ENCODE measurements at regions not wholly inside any gene's neighbourhood (a gene's known extent, or its start where the extent isn't known, plus 50 kb on each side); places are given as distances from the start of the nearest gene placed in this dataset.

DNA sequence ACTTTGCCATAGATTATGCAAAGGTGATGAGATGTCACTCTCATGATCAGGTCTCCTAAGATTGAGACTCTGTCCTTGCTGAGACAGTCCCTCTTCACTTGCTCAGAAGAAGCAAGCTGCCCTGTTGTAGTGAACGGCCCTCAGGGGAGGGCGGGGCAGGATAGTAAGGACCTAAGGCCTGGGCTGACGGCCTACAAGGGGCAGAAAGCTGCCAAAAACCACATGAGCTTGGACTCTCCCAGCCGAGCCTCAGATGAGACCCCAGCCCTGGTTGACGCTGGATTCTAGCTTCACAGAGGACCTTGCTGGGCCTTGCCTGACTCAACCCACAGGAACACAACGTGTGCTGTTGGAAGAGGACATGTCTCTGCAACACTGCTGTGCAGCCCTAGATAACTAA, 1182.5 kb downstream of the TBC1D22A start:
- TF ChIP-seq ZFX (IDR thresholded peaks at IDR 0.05) (no peak), EGR1 (IDR thresholded peaks at IDR 0.05; ENCODE audit: low read depth) (no peak), SIN3A (IDR thresholded peaks at IDR 0.05; ENCODE audit: low read depth) (no peak), POLR2A (IDR thresholded peaks at IDR 0.05; ENCODE audit: borderline replicate concordance, extremely low read depth, insufficient read depth, insufficient read length) (no peak), SP1 (IDR thresholded peaks at IDR 0.05; ENCODE audit: low read depth) (no peak), ELF1 (IDR thresholded peaks at IDR 0.05; ENCODE audit: borderline replicate concordance, low read depth) (no peak), YY1 (IDR thresholded peaks at IDR 0.05; ENCODE audit: extremely low read depth, insufficient replicate concordance, low read depth, low read length) (no peak)
- TF ChIP-seq, protein P1, sequence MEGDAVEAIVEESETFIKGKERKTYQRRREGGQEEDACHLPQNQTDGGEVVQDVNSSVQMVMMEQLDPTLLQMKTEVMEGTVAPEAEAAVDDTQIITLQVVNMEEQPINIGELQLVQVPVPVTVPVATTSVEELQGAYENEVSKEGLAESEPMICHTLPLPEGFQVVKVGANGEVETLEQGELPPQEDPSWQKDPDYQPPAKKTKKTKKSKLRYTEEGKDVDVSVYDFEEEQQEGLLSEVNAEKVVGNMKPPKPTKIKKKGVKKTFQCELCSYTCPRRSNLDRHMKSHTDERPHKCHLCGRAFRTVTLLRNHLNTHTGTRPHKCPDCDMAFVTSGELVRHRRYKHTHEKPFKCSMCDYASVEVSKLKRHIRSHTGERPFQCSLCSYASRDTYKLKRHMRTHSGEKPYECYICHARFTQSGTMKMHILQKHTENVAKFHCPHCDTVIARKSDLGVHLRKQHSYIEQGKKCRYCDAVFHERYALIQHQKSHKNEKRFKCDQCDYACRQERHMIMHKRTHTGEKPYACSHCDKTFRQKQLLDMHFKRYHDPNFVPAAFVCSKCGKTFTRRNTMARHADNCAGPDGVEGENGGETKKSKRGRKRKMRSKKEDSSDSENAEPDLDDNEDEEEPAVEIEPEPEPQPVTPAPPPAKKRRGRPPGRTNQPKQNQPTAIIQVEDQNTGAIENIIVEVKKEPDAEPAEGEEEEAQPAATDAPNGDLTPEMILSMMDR (IDR thresholded peaks at IDR 0.05 in 2 of 3, conservative IDR thresholded peaks at IDR 0.05 in 1 of 3; ENCODE audit: borderline replicate concordance in 1 of 3, insufficient read depth in 1 of 3, low read depth in 2 of 3, low read length in 2 of 3): no peak
